Tibial nerve (tissue), 4 donors: ENCODE measurements at regions not wholly inside any gene's neighbourhood (a gene's known extent, or its start where the extent isn't known, plus 50 kb on each side); places are given as distances from the start of the nearest gene placed in this dataset.

Experiments used
- DNase-seq, 2 donors: peaks; one replicate each; pipeline ENCODE4 v3.0.0-alpha.2; 2019; ENCODE audit warnings: low spot score in 2 of 2
- H3K27ac ChIP-seq, 4 donors: fragments of 200-600 bp; sonication (generic) in 3 of 4; one replicate each; pipeline ENCODE4 v1.5.1; 2017 to 2019; ENCODE audit warnings: mild to moderate bottlenecking in 1 of 4
- H3K27me3 ChIP-seq, 2 donors: fragments of 200-600 bp; sonication (generic) in 1 of 2; one replicate each; pipeline versions ENCODE4 v1.5.1 to v1.6.0; 2017 to 2019
- H3K36me3 ChIP-seq, 3 donors: fragments of 200-600 bp; sonication (generic); one replicate each; pipeline ENCODE4 v1.5.1; 2018 to 2019
- H3K4me1 ChIP-seq, 4 donors: fragments of 200-600 bp; sonication (generic) in 3 of 4; one replicate each; pipeline ENCODE4 v1.5.1; 2017 to 2019
- H3K4me3 ChIP-seq, 4 donors: fragments of 200-600 bp; sonication (generic) in 3 of 4; one replicate each; pipeline ENCODE4 v1.5.1; 2017 to 2019; ENCODE audit warnings: mild to moderate bottlenecking in 1 of 4, moderate library complexity in 1 of 4
- H3K9me3 ChIP-seq, 4 donors: fragments of 200-600 bp; sonication (generic) in 3 of 4; one replicate each; pipeline ENCODE4 v1.5.1; 2017 to 2019
- CTCF ChIP-seq, 5 experiments: fragments of 200-600 bp in 3 of 5; fragments of 450-650 bp in 2 of 5; sonication (generic) in 3 of 5; IDR thresholded peaks; one replicate each; pipeline ENCODE4 v1.5.1; 2016 to 2019; ENCODE audit warnings: antibody characterized with exemption in 5 of 5, mild to moderate bottlenecking in 3 of 5, moderate library complexity in 2 of 5
- EP300 ChIP-seq, 2 donors: sonication (generic); formaldehyde crosslinking; IDR thresholded peaks; one replicate each; pipeline ENCODE4 v1.6.1; 2017; ENCODE audit warnings: antibody characterized with exemption in 2 of 2, mild to moderate bottlenecking in 1 of 2
- POLR2A ChIP-seq, 2 donors: fragments of 450-650 bp; IDR thresholded peaks; one replicate each; pipeline ENCODE4 v1.6.1; 2017; ENCODE audit warnings: antibody characterized with exemption in 2 of 2, mild to moderate bottlenecking in 2 of 2, moderate library complexity in 2 of 2
- WGBS, 2 donors: methylation state at CpG; one replicate each; pipeline ENCODE4 v1.1.5; 2018; 5-methylcytosine and 5-hydroxymethylcytosine counted together

GRCh38 chr21:25396135-25396711 is 211.1 kb downstream of the MRPL39 start:
- Histone ChIP-seq H3K9me3 (no peaks in the 10 kb centered on the region), H3K4me3 (no peak overlapping the region), H3K36me3 (no peaks in the 10 kb centered on the region), H3K4me1 (no peaks in the 10 kb centered on the region), H3K27me3 (no peaks in the 10 kb centered on the region), H3K27ac (no peak overlapping the region)
- 89% methylated on average over 8 of the region's 8 CpGs for WGBS, 2 donors
- no peak for DNase-seq
- TF ChIP-seq POLR2A (IDR thresholded peaks at IDR 0.05) (no peak), EP300 (IDR thresholded peaks at IDR 0.05) (no peak), CTCF (IDR thresholded peaks at IDR 0.05) (no peak)

GRCh38 chr21:25391777-25392176 is 215.5 kb downstream of the MRPL39 start:
- DNase-seq = no peak
- TF ChIP-seq POLR2A (IDR thresholded peaks at IDR 0.05) = no peak
- no peak for TF ChIP-seq CTCF (IDR thresholded peaks at IDR 0.05)
- TF ChIP-seq EP300 (IDR thresholded peaks at IDR 0.05) = no peak
- Histone ChIP-seq H3K36me3 (no peaks in the 10 kb centered on the region), H3K27ac (no peak overlapping the region), H3K4me1 (no peaks in the 10 kb centered on the region), H3K27me3 (no peaks in the 10 kb centered on the region), H3K4me3 (no peak overlapping the region), H3K9me3 (no peaks in the 10 kb centered on the region)
- WGBS, 2 donors = 53 to 79% methylated on average over 3 of the region's 3 CpGs

- no peaks in the 10 kb centered on the region for H3K9me3 ChIP-seq
- H3K4me1 ChIP-seq = peaks cover 0 to 5% (median 0%) of the 10 kb centered on the region in 4 donors
- H3K36me3 ChIP-seq = no peaks in the 10 kb centered on the region
- H3K27ac ChIP-seq = no peak overlapping the region
- TF ChIP-seq CTCF (IDR thresholded peaks at IDR 0.05) (no peak), POLR2A (IDR thresholded peaks at IDR 0.05) (no peak), EP300 (IDR thresholded peaks at IDR 0.05) (no peak)
- no peak overlapping the region for H3K4me3 ChIP-seq
- H3K27me3 ChIP-seq = no peaks in the 10 kb centered on the region
- DNase-seq = no peak
Measured at GRCh38 chr21:25390701-25391100, 216.6 kb downstream of the MRPL39 start.

GRCh38 chr21:25387665-25388064 is 219.6 kb downstream of the MRPL39 start:
- DNase-seq = no peak
- Histone ChIP-seq H3K36me3 (no peaks in the 10 kb centered on the region), H3K27ac (no peak overlapping the region), H3K4me1 (peaks cover 0 to 5% (median 0%) of the 10 kb centered on the region in 4 donors), H3K9me3 (no peaks in the 10 kb centered on the region), H3K4me3 (no peak overlapping the region), H3K27me3 (no peaks in the 10 kb centered on the region)
- 70 to 83% methylated on average over 3 of the region's 3 CpGs for WGBS, 2 donors
- TF ChIP-seq CTCF (IDR thresholded peaks at IDR 0.05) (no peak), POLR2A (IDR thresholded peaks at IDR 0.05) (no peak), EP300 (IDR thresholded peaks at IDR 0.05) (no peak)

- peaks cover 0 to 5% (median 0%) of the 10 kb centered on the region in 4 donors for H3K4me1 ChIP-seq
- H3K4me3 ChIP-seq = no peak overlapping the region
- peak; percentile 59 to 83 (median 68) for TF ChIP-seq CTCF (IDR thresholded peaks at IDR 0.05)
- TF ChIP-seq EP300 (IDR thresholded peaks at IDR 0.05) = no peak
- H3K27me3 ChIP-seq = no peaks in the 10 kb centered on the region
- H3K36me3 ChIP-seq = no peaks in the 10 kb centered on the region
- no peaks in the 10 kb centered on the region for H3K9me3 ChIP-seq
- no peak overlapping the region for H3K27ac ChIP-seq
- WGBS, 2 donors = 12% methylated on average over 8 of the region's 8 CpGs
- no peak for DNase-seq
Measured at GRCh38 chr21:25385911-25386474, 221.3 kb downstream of the MRPL39 start.
